Hepatocyte (in vitro differentiated cells): ENCODE measurements at regions not wholly inside any gene's neighbourhood (a gene's known extent, or its start where the extent isn't known, plus 50 kb on each side); places are given as distances from the start of the nearest gene placed in this dataset.
"Not testable (repeated sequence)": the region's sequence is repeated elsewhere in the genome, so short reads cannot be mapped to it uniquely, and the experiment has no call there.

Source experiments
- CTCF ChIP-seq: fragments of 200-600 bp; sonication (generic); IDR thresholded peaks from 2 replicates; pipeline ENCODE4 v1.5.1; 2016; ENCODE audit warnings: antibody characterized with exemption, mild to moderate bottlenecking; ENCODE audit not compliant: poor library complexity
- EZH2phosphoT487 ChIP-seq: fragments of 200-600 bp; sonication (generic); IDR thresholded peaks from one replicate; pipeline ENCODE4 v1.6.1; 2018; ENCODE audit warnings: antibody characterized with exemption, mild to moderate bottlenecking, low read depth, moderate library complexity; ENCODE audit not compliant: unreplicated experiment, severe bottlenecking

- TF ChIP-seq EZH2phosphoT487, CTCF: not testable (repeated sequence)
These were observed 131.7 kb downstream of the TNFRSF13B start for GRCh38 chr17:16840219-16840618.
